Hematopoietic multipotent progenitor cell treated with erythropoietin and hydrocortisone succinate and interleukin-3 and kit ligand, for 8 days (in vitro differentiated cells): ENCODE measurements at regions not wholly inside any gene's neighbourhood (a gene's known extent, or its start where the extent isn't known, plus 50 kb on each side); places are given as distances from the start of the nearest gene placed in this dataset.

Experiments
- DNase-seq: peaks from one replicate; pipeline ENCODE4 v3.0.0-alpha.2; 2015

GRCh38 chr16:86121374-86122010 is 222.5 kb downstream of the IRF8 start:
- no peak for DNase-seq

GRCh38 chr16:86122681-86123342 is 223.8 kb downstream of the IRF8 start:
- no peak for DNase-seq

GRCh38 chr16:86124321-86124720 is 225.4 kb downstream of the IRF8 start:
- DNase-seq = no peak

GRCh38 chr16:86126891-86127290 is 227.9 kb downstream of the IRF8 start:
- no peak for DNase-seq

GRCh38 chr16:86127366-86127765 is 228.4 kb downstream of the IRF8 start:
- no peak for DNase-seq

GRCh38 chr16:86128246-86128645 is 229.3 kb downstream of the IRF8 start:
- DNase-seq = no peak

GRCh38 chr16:86129541-86129940 is 230.6 kb downstream of the IRF8 start:
- DNase-seq = no peak

GRCh38 chr16:86133377-86133776 is 234.4 kb downstream of the IRF8 start:
- DNase-seq = no peak

- DNase-seq = no peak
These were observed 234.9 kb downstream of the IRF8 start for GRCh38 chr16:86133847-86134375.

- DNase-seq = no peak
These were observed 236.0 kb downstream of the IRF8 start for GRCh38 chr16:86134802-86135461.

- DNase-seq = no peak
These were observed 238.4 kb downstream of the IRF8 start for GRCh38 chr16:86137359-86137758.

- DNase-seq = no peak
These were observed 239.4 kb downstream of the IRF8 start for GRCh38 chr16:86138121-86139085.

- no peak for DNase-seq
These were observed 243.9 kb downstream of the IRF8 start for GRCh38 chr16:86142801-86143236.

GRCh38 chr16:86143666-86144065 is 244.7 kb downstream of the IRF8 start:
- DNase-seq = no peak

GRCh38 chr16:86145669-86146068 is 246.7 kb downstream of the IRF8 start:
- DNase-seq = no peak

GRCh38 chr16:86150641-86151238 is 251.8 kb downstream of the IRF8 start:
- no peak for DNase-seq

- no peak for DNase-seq
These were observed 252.4 kb downstream of the IRF8 start for GRCh38 chr16:86151239-86151851.

GRCh38 chr16:86156155-86156554 is 257.2 kb downstream of the IRF8 start:
- no peak for DNase-seq

- no peak for DNase-seq
These were observed 258.8 kb downstream of the IRF8 start for GRCh38 chr16:86157616-86158247.

- peak; percentile 10 for DNase-seq
These were observed 259.9 kb downstream of the IRF8 start for GRCh38 chr16:86158688-86159360.

- DNase-seq = no peak
These were observed 266.5 kb downstream of the IRF8 start for GRCh38 chr16:86165479-86165878.
